B cell (primary cell): ENCODE measurements at regions not wholly inside any gene's neighbourhood (a gene's known extent, or its start where the extent isn't known, plus 50 kb on each side); places are given as distances from the start of the nearest gene placed in this dataset.

ENCODE experiments used
- CTCF ChIP-seq: fragments of 200-600 bp; IDR thresholded peaks from one replicate; pipeline ENCODE4 v1.8.0; 2022; ENCODE audit warnings: antibody characterized with exemption, mild to moderate bottlenecking
- EZH2 ChIP-seq: IDR thresholded peaks from 2 replicates; pipeline ENCODE4 v1.6.1; 2012; ENCODE audit warnings: borderline replicate concordance, low read depth, mild to moderate bottlenecking, moderate library complexity, low read length; ENCODE audit not compliant: insufficient read depth, poor library complexity, severe bottlenecking

- TF ChIP-seq CTCF (no peak), EZH2 (no peak)
Observed at GRCh38 chr3:106485802-106486201, 617.0 kb upstream of the CBLB start.
